ENCODE measurements at regions not wholly inside any gene's neighbourhood (a gene's known extent, or its start where the extent isn't known, plus 50 kb on each side); places are given as distances from the start of the nearest gene placed in this dataset.

DNA sequence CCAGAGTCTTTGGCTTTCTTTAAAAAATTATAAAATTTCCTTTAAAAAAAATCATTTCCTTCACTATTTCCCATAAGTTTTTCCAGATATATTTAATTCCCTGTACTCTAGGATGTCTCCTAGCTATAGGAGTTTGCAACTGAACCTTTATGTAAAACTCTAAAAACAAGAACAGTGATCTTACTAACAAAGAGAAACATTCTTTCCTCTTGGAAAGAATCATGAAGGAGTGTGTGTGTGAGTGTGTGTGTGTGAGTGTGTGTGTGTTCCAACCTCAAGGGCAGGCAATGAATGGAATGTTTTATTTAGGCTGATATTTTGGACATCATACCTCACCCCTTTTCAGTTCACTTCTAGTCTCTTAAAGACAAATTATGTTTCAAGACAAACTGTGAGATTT, 309.2 kb downstream of the CEMIP2 start:
- DNase-seq (no peak), ATAC-seq (no peak)
- no peak overlapping the region for H3K4me3 ChIP-seq
- no peak overlapping the region for H3K27ac ChIP-seq
- H3K9me3 ChIP-seq = no peaks in the 10 kb centered on the region
- no peaks in the 10 kb centered on the region for H3K36me3 ChIP-seq
- TF ChIP-seq, protein P1, sequence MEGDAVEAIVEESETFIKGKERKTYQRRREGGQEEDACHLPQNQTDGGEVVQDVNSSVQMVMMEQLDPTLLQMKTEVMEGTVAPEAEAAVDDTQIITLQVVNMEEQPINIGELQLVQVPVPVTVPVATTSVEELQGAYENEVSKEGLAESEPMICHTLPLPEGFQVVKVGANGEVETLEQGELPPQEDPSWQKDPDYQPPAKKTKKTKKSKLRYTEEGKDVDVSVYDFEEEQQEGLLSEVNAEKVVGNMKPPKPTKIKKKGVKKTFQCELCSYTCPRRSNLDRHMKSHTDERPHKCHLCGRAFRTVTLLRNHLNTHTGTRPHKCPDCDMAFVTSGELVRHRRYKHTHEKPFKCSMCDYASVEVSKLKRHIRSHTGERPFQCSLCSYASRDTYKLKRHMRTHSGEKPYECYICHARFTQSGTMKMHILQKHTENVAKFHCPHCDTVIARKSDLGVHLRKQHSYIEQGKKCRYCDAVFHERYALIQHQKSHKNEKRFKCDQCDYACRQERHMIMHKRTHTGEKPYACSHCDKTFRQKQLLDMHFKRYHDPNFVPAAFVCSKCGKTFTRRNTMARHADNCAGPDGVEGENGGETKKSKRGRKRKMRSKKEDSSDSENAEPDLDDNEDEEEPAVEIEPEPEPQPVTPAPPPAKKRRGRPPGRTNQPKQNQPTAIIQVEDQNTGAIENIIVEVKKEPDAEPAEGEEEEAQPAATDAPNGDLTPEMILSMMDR (IDR thresholded peaks at IDR 0.05) = no peak
- peaks cover 0 to 4% (median 0%) of the 10 kb centered on the region in 7 donors for H3K27me3 ChIP-seq
- intact Hi-C loops (cut with DNase I) = no loop called here
- H3K4me1 ChIP-seq = no peaks in the 10 kb centered on the region

DNA sequence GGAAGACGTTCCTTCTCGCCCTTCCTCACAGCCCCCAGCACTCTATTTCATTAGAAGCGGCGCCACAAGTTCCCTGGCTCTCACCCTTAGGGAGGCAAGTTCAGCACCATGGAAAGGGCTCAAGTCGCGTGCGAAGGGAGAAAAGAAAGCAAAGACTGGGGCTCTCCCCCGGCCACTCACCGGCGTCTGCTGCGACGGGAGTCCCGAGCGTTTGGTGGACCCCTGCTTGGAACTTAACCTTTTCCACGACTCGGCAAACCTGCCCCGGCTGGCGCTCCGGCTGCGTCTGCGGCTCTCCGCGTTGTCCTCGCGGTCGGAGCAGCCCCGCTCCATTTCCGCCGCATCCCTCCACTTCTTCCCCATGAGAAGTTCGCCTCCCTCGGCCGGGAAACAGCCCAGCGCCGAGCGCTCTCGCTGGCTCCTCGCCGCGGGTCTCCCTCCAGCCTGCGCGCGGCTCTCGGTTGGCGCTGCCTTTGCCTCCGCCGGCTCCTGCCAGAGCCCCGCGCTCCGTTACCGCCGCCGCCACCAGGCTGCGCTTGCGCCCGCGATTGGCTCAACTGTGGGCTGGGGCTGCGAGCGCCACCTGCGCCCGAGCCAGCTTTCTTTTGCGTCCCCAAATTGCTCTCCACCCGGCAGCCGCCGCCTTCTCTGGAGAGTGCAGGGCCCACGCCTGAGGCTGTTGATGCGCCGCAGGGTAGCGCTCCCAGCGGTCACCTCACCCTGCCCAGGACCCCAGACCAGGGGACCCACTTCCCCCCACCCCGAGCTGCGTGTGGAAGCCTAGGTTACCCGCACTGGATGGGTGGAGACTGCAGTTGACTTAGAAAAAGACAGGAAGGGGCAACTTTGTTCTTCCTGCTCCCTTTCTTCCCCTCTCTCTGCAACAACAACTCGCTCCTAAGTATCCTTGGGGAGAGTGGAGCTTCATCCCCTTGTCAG, 321.6 kb downstream of the CEMIP2 start:
- DNase-seq = peak; percentile 14 to 21
- peaks cover 0 to 10% (median 5%) of the 10 kb centered on the region in 11 donors for H3K9me3 ChIP-seq
- ATAC-seq = peak in 5 of 8 donors; percentile 46 to 64 (median 54)
- H3K27ac ChIP-seq = no peak overlapping the region
- peaks cover 0 to 80% (median 58%) of the 10 kb centered on the region in 7 donors for H3K27me3 ChIP-seq
- TF ChIP-seq, protein P1 (IDR thresholded peaks at IDR 0.05) = no peak
- H3K4me1 ChIP-seq = peaks cover 0 to 10% (median 7%) of the 10 kb centered on the region in 9 donors
- 2 to 3% methylated on average over 69 to 73 of the region's 73 CpGs for WGBS, 2 donors
- intact Hi-C loops (cut with DNase I) = no loop called here
- H3K4me3 ChIP-seq = peak overlapping the region in 9 of 10 donors; percentile 9 to 42 (median 38)
- no peaks in the 10 kb centered on the region for H3K36me3 ChIP-seq

DNA sequence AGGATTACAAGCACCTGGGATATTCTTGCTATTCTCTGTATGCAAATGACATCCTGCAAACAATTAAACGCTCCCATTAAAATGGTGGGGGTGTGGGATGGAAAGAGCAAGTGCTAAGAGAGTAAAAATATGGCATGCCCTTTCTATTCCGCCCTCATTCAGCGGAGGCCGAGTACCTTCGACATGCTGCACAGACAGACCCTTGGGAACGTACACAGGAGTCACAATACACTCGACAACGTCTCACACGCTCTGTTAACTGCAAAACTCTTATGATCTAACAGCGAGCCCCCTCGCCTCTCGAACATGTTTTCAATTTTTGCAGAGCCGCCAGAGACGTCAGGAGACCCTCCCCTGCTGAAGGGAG, 322.2 kb downstream of the CEMIP2 start:
- DNase-seq (no peak), ATAC-seq (no peak)
- Histone ChIP-seq H3K36me3 (no peaks in the 10 kb centered on the region), H3K4me1 (peaks cover 0 to 10% (median 7%) of the 10 kb centered on the region in 9 donors), H3K4me3 (peak overlapping the region in 3 of 10 donors; percentile 9 to 41 (median 39)), H3K9me3 (peaks cover 0 to 3% (median 0%) of the 10 kb centered on the region in 11 donors), H3K27ac (no peak overlapping the region), H3K27me3 (peaks cover 0 to 86% (median 58%) of the 10 kb centered on the region in 7 donors)
- intact Hi-C loops (cut with DNase I) = no loop called here
- TF ChIP-seq, protein P1 (IDR thresholded peaks at IDR 0.05) = no peak
- WGBS, 2 donors = 37 to 46% methylated on average over 14 of the region's 14 CpGs

DNA sequence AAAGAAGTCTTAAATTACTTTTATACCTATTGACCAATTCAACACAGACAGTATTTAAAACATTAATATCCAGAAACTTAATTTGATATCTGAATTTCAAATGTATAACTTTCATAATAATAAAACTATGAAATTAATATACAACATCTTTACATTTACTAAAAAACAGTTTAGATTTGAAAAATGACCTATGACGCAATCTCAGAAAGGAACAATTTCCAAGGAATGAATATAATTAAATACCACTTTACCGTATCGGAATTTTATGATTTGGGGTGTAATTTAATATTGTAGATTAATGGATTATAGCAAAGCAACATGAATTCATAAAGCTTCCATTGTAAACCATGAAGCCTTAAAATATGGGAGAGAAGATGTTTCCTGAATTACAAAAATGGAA, 321.5 kb upstream of the TRPM3 start:
- TF ChIP-seq, protein P1 (IDR thresholded peaks at IDR 0.05) = no peak
- H3K4me1 ChIP-seq = peaks cover 0 to 10% (median 7%) of the 10 kb centered on the region in 9 donors
- intact Hi-C loops (cut with DNase I) = no loop called here
- H3K27ac ChIP-seq = no peak overlapping the region
- H3K9me3 ChIP-seq = no peaks in the 10 kb centered on the region
- ATAC-seq = no peak
- H3K36me3 ChIP-seq = no peaks in the 10 kb centered on the region
- no peak for DNase-seq
- no peak overlapping the region for H3K4me3 ChIP-seq
- peaks cover 0 to 69% (median 43%) of the 10 kb centered on the region in 7 donors for H3K27me3 ChIP-seq
- 97% methylated on average over 3 of the region's 3 CpGs for WGBS, 2 donors
